ENCODE measurements at regions not wholly inside any gene's neighbourhood (a gene's known extent, or its start where the extent isn't known, plus 50 kb on each side); places are given as distances from the start of the nearest gene placed in this dataset.

DNA sequence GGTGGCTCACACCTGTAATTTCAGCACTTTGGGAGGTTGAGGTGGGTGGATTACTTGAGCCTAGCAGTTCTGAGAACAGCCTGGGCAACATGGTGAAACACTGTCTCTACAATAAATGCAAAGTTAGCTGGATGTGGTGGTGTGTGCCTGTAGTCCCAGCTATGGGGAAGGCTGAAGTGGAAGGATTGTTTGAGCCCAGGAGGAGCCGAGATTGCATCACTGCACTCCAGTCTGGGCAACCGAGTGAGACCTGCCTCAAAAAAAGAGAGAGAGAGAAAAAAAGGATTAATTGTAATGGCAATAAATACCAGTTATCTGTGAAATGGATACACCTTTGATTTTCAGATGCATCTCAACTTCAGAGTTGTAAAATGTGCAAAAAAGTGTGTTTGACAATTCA lies 58.8 kb downstream of the SPRY1 start:
- DNase-seq (ENCODE audit: low spot score) = no peak

DNA sequence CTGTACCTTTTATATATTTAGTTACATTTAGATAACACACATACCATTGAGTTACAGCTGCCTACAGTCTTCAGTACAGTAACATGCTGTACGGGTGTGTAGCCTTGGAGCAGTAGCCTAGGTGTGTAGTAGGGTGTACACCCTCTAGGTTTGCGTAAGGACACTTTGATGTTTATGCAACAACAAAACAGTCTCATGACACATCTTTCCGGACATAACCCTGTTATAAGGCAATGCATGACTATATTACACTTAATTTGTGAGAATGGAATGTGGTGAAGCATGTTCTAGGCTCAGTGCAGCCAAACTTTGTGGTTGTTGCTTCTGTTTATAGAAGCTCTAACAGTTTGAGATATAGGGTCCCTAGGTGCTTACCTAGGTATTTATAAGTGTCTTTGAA lies 65.4 kb downstream of the SPRY1 start:
- DNase-seq (ENCODE audit: low spot score) = no peak

DNA sequence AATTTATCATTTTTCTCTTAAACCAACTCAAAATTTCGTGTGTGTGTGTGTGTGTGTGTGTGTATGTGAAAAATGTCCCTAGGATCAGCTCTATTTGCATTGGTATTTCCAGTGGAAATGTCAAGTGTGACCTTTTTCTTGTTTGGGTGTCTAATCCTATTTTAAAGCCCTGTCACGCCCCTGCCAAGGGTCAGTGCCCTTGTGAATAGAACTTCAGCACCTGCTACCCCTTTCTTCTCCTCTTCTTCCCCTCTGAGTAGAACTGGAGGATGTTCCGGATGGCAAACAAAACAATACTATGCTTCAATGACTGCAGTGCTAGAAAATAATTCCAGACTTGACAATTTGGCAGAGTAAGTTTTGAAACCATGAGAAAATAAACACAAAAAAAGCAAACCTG lies 67.3 kb downstream of the SPRY1 start:
- no peak for DNase-seq (ENCODE audit: low spot score)

DNA sequence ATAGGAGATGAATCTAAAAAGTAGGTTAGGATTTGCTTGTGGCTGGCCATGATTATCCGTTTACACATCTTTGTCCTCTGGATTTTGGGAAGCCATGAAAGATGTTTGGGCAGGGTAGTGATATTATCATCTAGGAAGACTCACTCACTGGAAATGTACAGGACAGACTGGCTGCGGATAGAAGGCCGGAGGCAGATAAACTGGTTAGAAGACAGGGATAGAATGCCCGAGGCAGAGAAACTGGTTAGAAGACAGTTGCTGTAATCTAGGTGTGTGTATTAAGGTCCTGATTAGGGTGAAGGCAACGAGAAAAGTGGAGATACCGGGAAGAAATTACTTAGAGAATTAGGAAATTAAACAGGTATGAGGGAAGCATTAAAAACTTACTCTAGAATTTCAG lies 68.8 kb downstream of the SPRY1 start:
- no peak for DNase-seq (ENCODE audit: low spot score)

DNA sequence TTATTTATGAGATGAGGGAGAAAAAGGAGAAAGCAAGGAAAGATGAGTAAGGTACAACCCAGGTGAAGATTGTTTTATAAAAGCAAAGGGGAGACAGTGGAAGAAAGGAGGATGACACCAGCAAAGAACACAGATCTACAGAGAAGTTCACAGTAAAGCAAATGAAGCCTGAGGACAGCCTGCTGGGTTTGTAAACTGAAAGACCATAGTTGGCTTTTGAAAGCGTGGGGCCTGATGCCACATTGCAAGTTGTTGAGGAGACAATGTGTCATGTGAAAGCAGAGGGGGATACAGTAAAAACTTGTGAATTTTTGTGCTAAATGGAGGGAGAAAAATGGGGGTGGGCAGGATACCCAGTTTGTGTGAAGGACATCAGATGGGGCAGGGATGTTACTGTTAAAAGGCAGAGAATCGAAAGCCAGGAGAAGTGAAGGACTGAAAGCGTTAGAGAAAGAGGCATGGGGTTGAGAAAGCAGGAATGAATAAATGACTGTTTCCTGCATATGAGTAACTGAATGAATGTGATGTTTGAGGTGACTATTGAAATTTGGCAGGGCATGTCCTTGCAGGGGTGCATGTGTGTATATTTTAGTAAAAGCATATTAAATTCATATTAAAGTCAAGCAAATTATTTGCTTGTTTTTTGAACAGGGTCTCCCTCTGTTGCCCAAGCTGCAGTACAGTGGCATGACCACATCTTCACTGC lies 69.6 kb downstream of the SPRY1 start:
- no peak for DNase-seq (ENCODE audit: low spot score)

DNA sequence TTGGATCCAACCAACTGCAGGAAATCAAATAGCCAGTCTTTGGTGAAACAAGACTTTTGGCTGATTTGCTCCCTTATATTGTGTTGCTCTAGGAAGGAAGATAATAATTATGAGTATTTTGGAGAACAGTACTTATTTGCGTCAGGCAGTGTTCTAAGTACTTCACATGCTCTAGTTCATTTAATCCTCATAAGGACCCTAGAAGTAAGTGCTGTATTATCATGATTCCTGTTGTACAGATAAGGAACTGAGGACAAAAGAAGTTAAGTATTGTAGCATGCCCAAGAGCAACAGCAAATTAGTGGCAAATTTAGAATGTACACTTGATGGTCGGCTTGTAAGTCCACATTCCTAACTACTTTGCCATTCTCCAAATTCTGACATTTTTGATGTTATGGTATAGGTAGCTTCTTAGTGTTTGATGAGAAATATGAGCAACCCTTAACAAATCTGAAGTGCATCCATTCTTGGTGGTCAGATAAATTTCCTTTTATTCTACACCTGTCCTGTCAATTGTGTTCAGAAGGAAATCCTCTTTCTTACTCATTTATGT lies 72.0 kb downstream of the SPRY1 start:
- DNase-seq (ENCODE audit: low spot score) = no peak

DNA sequence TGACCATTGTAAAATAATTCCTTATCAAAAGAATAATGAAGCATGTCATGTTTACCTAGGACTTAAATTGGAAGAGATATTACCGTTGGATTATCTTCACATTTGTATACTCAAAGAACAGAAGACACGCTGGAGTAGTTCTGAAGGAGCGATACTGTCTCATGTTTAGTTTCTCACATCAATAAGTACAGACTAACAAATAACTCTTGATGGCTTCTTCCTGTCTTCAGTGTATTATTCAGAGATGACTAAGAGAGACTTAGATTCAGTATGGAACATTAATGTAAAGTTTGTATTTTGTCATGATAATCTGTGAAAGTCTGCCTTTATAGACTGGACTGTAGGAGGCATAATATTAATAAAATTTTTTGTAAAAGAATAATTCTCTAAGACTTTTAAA lies 72.7 kb downstream of the SPRY1 start:
- DNase-seq (ENCODE audit: low spot score) = no peak

DNA sequence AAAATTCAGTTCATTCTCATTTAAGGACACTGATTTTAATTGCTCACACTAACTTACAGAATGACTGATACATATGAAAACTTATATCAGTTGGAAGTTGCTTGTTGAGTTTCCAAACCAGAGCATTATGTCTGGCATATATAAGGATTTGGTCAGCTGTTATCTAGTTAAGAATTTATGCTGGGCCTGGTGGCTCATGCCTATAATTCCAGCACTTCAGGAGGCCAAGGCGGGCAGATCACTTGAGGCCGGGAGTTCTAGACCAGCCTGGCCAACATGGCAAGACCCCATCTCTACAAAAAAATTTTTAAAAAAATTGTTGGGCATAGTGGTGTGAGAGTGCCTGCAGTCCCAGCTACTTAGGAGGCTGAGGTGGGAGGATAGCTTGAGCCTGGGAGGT lies 73.1 kb downstream of the SPRY1 start:
- DNase-seq (ENCODE audit: low spot score) = no peak

DNA sequence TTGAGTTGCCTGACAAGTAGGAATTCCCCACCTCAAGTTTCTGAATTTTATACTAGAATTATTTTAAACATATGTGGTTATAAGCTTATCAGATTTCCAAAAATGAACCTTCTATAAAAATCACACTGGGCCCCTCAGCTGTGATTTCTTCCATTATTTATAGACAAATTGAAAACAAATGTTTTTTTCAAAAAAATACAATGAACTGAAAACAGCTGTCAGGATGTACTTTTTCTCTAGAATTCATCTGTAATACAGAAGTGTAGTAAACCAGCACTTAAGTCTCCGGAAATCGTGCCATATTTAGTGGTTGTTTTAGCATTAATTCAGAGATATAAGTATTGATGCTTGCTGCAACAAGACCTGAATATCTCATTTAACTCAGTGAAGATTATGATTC lies 74.0 kb downstream of the SPRY1 start:
- no peak for DNase-seq (ENCODE audit: low spot score)

DNA sequence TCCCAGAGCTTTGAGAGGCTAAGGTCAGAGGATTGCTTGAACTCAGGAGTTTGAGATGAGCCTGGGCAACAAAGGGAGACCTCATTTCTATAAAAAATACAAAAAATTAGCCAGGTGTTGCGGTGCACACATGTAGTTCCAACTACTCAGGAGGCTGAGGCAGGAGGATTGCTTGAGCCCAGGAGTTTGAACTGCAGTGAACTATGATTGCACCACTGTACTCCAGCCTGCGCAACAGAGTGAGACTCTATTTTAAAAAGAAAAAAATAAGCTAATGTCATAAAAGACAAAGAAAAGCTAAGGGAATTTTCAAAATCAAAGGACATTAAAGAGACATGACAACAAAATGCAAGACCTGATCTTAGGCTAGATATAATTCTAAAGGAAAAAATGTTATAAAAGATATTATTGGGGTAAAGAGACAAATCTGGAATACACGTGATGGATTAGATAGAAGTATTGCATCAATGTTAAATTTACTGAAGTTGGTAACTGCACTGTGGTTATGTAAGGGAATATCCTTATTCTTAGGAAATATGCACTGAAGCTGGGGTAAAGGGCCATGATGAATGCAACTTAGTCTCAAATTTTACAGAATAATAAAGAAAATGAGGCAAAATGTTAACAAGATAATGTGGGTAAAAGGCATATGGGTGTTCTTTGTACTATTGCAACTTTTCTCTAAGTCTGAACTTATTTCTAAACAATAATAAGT lies 75.2 kb downstream of the SPRY1 start:
- DNase-seq (ENCODE audit: low spot score) = no peak

DNA sequence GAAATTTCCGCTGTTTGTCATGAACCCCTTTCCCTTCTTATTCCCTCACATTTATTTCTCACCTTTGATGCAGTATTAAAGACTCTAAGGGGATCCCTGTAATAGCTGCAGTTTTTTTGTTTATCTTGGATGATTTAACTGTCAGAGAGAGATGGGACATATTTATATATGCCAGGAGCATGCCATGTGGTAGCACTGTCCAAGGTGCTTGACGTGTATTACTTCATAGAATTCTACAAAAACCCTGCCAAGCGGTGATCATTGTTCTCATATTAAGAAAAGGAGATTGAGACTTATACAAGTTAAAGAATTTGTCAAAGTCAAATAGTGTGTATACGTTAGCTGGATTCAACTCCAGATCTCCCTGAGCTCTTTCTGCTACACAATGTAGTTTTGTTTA lies 78.2 kb downstream of the SPRY1 start:
- no peak for DNase-seq (ENCODE audit: low spot score)

DNA sequence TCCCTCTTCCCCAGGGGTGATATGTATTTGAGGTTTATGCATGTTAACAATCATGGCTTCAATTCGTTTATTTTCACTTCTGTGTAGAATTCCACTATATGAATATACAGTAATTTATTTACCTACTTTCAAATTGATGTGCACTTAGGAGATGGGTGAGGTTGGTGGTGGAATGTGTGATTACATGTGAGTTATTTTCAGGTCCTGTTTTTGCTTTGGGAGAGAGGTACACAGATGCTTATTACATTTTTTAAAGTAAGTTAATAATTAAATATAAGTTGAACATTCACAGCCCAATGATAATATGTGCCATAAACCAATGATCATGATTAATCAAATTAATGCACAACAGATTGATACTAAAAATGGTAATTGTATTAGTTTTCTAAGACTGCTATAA lies 79.5 kb downstream of the SPRY1 start:
- DNase-seq (ENCODE audit: low spot score) = no peak

DNA sequence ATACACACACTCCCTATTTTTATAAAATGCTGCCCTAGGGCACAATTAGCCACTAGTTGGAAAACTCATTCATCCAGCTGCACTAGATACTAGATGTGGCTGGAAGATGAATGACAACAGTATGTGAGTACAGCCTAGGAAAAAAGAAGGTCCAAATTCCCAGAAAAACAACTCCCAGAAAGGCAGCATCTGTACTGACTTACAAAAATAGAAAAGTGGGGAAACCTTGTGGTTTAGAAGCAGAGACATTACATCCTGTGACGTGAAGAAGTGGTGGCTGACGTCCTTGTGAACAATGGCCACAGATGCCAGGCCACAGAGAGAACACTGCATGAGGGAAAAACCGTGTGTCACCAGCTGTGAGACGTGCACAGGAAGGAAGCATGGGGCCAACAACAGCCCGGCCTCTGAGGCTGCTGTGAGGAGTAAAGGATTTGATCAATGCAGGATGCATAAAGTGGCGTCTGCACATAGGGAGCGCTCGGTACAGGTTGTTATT lies 81.2 kb downstream of the SPRY1 start:
- no peak for DNase-seq (ENCODE audit: low spot score)

DNA sequence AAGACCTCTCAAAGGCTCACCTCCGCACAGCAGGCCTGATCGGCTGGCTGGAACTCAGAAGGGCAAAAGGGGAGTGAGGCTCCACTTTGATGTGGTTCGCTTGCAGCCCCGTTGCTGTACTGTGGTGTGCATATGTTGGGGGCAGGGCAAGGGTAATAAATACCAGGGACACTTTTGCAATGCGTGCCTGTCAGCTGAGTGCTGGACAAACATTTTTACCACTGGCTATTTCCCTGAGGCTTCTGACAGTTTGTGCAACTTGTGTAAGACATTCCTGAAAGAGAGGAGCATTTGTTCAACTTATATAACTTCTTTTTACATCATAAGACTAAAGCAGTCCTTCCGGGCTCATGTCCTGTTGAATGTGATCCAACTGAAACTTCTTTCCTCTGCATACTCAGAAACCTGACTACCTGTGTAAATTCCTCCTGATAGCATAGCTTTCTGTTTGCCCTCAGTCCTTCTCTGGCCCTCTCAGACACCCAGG lies 82.3 kb downstream of the SPRY1 start:
- no peak for DNase-seq (ENCODE audit: low spot score)

DNA sequence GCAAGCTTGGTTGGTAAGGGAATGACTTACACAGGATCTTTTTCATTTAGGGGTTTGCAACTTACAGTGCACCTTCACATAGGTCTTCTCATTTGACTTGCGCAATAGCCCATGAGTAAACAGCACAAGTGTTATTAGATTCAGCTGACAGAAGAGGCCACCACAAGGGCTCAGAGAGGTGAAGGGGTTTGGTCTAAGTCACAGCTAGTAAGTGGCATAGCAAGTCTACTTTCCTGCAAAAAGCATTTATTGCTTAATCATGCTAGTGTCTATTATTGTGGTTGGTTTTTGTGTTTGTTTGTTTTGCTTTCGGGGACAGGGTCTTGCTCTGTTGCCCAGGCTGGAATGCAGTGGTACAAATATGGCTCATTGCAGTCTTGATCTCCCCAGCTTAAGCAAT lies 83.3 kb downstream of the SPRY1 start:
- no peak for DNase-seq (ENCODE audit: low spot score)

DNA sequence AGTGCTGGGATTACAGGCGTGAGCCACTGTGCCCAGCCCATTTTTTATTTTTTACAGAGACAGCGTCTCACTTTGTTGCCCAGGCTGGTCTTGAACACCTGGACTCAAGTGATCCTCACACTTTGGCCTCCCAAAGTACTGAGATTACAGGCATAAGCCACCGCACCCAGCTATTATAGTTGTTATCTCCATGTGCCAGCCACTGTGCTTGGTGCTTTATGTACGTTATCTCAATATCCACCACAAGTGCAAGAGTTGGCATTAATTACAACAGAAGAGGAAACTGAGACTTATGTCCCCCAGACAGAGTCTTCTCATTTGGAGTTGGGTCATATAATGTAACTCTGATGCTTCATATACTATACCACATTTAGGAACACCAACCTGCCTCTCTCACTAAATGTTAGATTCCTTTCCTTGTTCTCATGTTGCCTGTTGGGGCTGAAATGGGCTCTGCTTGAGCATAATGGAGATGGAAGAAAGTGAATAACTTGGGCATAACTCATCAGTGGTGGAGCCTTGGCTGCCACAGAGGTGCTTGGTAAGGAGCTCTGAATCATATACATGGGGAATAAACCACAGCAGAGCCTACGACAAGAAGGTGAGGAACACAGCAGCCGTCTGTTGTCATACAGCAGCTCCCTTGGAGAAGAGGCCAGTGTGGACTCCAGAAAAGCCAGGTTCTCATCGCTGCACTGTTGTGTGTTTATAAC lies 84.3 kb downstream of the SPRY1 start:
- no peak for DNase-seq (ENCODE audit: low spot score)

DNA sequence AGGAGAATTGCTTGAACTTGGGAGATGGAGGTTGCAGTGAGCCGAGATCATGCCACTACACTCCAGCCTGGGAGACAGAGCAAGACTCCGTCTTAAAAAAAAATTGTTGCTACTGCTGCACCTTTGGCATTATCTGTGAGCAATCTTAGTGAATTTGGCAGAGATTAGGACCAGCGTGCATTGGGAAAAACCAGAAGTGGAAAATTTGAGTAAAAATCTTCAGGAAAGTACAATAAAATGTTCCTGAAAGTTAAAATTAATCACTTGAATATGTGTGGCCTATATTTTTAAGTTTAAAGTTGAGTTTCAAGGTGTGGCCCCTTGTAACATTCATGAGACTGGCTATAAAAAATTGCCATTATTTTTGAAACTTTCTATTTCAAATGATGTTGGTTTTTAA lies 85.1 kb downstream of the SPRY1 start:
- DNase-seq (ENCODE audit: low spot score) = no peak

DNA sequence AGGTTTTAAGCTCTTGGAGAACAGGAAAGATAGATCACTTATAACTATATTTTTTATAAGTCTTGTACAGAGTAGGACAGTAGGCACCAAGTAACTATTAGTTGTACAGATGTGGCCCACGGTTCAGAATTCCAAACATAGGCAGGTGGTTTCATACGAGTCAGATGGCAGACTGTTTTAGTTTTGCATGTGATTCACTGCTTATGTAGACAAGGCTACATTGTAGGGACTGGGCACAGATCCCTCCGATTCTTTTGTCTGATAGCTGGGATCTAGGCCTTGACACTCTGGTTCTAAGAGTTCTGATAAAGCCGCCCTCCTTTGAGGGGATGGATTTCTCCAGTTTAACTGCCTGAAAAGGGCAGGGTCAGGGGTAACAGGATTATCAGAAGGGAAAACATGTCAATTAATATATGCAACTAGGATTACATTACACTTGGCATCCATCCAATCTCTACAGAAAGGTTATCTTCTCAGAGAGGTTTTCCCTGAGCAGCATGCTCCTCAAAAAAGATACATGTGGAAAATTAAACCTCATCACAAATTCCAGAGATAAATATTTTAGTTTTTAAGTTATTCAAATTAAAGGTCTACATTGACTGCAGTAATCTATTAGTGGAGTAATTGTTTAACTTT lies 87.8 kb downstream of the SPRY1 start:
- DNase-seq (ENCODE audit: low spot score) = no peak

DNA sequence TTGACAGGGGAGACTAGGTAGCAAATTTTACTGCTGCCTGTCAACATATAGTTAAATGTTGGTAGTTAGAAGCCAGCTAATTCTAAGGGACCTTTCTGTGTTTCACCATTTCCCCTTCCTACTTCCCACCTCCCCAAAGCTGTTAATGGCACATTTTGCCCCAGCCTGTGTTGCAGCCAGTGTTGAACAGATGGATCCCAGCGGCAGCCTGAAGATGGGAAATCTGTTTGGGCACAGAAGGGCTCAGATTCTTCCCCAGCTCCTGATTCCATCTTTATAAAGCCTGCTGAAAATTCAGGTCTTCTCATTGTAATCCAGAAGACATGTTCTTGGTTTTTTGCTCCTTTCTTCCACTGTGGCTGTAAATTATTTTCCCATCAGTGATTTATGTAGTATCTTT lies 89.0 kb downstream of the SPRY1 start:
- no peak for DNase-seq (ENCODE audit: low spot score)

DNA sequence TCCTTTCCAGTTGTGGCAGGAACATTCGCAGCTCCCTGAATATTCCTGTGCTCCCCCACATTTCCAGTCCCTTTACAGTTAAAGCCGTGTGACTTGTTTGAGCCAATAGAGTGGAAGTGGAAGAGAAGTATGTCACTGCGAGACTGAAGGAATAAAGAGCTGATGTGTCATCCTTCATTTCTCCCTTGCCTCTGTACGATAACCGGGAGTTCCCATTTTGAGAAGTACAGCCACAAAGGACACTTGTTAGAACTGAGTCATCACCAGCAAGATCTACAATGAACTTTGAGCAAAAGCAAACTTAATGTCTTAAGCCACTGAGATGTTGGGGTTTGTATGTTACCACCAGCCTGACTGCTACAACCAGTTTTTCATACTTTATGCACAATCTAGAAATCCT lies 92.3 kb downstream of the SPRY1 start:
- DNase-seq (ENCODE audit: low spot score) = no peak

DNA sequence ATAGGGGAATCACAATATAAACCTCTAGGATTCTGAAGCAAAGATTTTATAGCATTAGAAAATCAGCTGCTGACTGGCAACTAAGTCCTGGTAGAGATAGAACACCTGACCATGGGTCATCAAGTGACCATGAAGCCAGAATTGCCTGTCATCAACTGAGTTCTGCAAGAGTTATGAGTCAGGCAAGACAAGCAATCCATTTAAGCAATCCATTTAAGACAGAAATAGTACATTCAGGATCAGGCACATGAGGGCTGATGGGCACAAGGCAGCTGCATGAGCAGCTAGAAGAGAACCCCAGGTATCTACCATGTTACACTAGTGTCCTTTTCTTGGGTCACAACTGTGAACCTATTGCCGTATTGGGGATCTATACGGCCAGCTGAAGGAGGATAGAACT lies 98.9 kb downstream of the SPRY1 start:
- no peak for DNase-seq (ENCODE audit: low spot score)

DNA sequence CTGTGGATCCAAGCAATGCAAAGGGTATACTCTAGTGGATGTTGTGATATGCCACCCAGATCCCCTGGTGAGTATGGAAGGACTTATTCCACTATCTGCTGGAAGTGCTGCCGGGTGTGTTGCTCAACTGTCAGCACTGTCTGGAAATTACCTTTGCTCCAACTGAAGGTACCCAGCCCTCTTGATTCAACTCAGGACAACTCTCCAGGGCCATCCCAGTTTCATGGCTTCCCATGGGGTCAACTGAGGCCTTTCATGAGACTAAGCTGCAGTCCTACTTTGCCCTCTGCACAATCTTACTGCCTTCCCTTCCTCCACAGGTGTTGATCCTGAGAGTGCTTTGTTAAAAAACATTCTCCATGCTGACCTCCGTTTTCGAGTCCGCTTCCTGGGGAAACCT lies 99.8 kb downstream of the SPRY1 start:
- DNase-seq (ENCODE audit: low spot score) = no peak

Measured in mesenteric fat pad (tissue), 1 donor.